Superior temporal gyrus (tissue), 1 donor: ENCODE measurements at regions not wholly inside any gene's neighbourhood (a gene's known extent, or its start where the extent isn't known, plus 50 kb on each side); places are given as distances from the start of the nearest gene placed in this dataset.

Experiments used
- DNase-seq: peaks from one replicate; pipeline ENCODE4 v3.0.0-alpha.2; 2016; ENCODE audit errors: extremely low spot score

DNA sequence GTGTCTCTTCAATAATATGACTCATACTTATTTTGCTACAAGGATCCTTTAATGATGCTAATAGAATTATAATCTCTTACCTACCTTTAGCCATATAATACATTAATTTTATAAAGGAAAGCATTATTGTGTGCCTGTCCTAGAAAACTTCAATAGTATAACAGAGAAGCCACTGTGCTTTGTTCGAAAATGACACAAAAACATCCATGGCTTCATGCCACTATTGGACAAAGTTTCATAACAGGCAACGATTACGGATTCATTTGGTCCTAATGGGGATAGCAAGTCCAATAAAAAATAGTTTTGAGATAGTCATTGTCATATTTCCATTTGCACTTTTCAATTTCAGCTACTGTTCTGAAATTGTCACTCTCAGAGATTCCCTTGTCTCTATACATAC is 52.5 kb upstream of the CCDC150 start:
- DNase-seq: peak; percentile 95

DNA sequence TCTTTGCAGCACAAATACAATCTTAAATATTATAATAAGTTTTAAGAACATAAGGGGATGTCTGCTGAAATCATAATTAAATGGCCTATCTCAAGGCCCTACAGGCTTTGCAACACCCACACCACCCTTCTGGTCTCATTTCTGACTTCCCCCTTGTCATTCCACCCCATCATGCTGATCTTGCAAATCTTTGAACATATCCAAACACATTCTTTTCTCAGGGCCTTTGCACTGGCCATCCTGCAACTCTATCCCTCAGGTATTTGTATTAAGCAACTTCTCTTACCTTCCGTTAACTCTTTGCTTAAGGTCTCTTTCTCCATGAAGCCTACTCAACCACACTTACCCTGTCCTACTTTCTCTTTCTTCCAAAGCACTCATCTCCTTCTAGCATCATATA is 51.8 kb upstream of the CCDC150 start:
- DNase-seq: peak; percentile 44

DNA sequence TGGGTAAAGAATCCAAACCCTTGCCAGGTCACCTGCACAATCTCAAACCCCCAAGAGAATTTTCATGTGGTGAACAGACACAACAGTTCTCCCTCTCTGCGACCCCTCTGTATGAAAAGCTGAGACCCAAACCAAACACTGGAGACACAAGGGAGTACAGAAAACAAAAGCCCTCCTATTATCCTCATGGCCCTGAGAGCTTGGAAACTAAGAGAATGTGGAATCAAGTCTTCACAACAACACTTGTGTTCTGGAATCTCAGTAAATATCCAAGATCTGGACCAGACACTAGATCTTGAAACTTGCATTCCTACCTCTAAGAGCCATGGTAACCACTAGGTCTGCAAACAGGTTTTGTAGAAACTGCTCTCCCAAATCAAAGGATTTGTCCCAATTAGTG is 50.1 kb upstream of the CCDC150 start:
- DNase-seq: peak; percentile 63
